ENCODE measurements at regions not wholly inside any gene's neighbourhood (a gene's known extent, or its start where the extent isn't known, plus 50 kb on each side); places are given as distances from the start of the nearest gene placed in this dataset.
"Not testable (repeated sequence)": the region's sequence is repeated elsewhere in the genome, so short reads cannot be mapped to it uniquely, and the experiment has no call there.

DNA sequence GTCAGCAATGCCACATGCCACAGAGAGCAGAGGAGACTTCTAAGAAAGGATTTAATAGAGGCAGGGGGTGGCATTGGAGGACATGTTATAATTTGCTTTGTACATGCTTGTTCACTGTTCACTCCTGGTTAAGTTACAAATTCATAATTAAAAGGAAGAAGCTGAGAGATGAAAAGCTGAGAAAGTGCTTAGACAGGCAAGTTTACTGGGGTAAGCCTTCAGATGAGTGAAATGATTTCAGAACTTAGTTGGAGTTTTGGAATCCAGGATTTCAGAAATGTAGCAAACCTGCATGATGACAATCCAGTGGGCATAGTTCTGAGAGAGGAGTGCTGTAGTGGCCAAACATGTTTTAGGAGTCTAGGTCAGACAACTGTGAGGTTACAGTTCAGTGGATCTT, 67.3 kb upstream of the FBXO33 start:
- DNase-seq, result no peak

DNA sequence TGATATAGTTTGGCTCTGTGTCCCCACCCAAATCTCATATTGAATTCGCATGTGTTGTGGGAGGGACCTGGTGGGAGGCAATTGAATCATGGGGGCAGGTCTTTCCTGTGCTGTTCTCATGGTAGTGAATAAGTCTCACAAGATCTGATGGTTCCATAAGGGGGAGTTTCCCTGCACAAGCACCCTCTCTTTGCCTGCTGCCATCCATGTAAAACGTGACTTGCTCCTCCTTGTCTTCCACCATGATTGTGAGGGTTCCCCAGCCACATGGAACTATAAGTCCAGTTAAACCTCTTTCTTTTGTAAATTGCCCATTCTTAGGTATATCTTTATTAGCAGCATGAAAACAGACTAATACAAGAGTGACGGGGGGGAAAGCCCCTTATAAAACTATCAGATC, 65.4 kb upstream of the FBXO33 start:
- not testable (repeated sequence) for DNase-seq

DNA sequence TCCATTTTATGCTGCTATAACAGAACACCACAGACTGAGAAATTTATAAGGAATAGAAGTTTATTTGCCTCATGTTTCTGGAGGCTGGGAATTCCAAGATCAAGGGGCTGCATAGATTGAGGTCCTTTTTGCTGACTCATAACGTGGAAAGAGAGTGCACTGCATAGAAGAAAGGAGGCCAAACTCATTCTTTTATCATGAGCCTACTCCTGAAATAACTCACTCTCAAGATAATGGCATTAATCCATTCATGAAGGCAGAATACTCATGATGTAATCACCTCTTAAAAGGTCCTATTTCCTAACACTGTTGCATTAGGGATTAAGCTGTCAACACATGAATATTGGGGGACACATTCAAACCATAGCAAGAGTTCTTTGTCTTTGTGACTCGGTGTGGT, 60.0 kb upstream of the FBXO33 start:
- no peak for DNase-seq

DNA sequence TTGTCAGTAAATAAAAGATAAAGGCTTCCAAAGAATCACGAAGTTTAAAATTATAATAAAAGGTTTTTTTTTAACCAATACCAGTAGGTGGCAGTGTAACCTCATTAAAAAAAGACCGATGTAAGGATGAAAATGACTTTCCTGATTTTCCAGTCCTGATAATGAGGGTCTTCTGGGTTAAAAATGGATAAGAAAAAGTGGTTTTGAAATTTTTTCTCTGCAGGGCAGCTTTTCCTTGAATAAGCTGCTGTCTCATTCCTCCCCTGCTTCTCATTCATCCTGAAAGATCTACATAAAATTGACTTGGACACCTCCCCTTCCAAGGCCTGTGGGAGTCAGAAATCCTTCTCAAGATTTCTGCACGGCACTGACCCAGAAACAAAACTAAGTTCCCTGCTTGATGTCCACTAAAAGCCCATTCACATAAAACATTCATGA, 58.9 kb upstream of the FBXO33 start:
- peak; percentile 58 for DNase-seq

DNA sequence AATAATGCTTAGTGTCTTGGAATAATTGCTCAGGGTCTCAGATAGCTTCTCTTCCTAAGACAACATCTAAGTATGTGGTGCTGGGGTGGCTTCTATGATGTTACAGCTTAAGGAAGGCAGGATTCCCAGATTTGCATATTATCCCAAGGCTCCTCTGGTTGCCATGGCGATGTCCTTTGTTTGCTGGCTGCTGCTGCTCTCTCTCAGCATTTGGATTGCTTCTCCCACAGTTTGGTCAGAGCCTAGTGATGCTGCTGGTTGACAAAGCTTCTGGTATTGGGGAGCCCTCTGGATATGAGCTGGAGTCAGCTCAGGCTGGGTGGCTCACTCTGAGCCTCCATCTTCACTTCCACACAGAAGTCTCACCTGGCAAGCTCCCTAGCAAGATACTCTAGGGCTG, 56.4 kb upstream of the FBXO33 start:
- peak; percentile 34 for DNase-seq

DNA sequence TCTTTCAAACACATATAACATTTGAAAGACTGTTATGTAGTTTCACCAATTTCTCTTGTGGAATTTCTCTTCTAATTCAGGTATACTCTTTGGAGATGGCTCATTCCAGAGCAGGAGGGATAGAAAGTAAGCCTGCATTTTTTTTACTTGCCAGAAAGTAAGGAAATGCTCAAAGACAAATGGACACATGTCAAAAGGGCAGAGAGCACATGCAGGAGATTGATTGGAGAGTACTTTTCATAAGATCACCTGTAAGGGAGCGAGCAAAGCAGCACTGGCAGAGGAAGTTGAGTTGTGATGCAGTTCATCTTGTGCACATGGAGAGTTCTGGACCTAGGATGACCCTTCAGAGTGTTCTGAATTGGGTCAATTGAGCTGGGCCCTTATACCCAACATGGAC, 51.4 kb upstream of the FBXO33 start:
- DNase-seq, result no peak

All from NCI-H2227 treated with DMSO at 0.1 percent for 48 hours (cell line).